ENCODE measurements at regions not wholly inside any gene's neighbourhood (a gene's known extent, or its start where the extent isn't known, plus 50 kb on each side); places are given as distances from the start of the nearest gene placed in this dataset.

DNA sequence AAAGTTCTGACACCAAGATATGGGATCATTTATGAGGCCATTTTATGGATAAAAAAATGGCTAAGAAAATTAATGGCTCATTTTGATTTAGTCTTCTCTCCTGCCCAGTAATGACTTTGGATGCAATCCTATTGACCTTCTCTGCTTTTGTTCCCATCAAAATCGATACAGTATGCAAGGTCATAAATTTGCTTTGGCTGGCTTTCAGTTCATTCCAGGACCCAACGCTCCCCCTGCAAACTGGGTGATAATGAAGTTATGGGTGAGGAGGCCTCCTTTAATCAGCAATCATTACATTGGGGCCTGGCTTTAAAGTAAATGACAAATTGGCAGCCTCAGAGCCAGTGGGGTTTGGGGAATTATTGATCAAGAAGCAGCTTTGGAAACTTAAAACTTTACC lies 351.8 kb upstream of the GYPC start:
- Histone ChIP-seq H2AFZ (ENCODE audit: control insufficient read depth, low read depth, low read length) (no peak overlapping the region), H3K4me3 (no peak overlapping the region), H3K9ac (ENCODE audit: control insufficient read depth, insufficient read depth, low read length) (no peak overlapping the region), H3K36me3 (ENCODE audit: control insufficient read depth in 2 of 2, insufficient read depth in 2 of 2, low read length in 1 of 2) (no peaks in the 10 kb centered on the region), H3K79me2 (ENCODE audit: control insufficient read depth, insufficient read depth, low read length) (no peaks in the 10 kb centered on the region), H3K27me3 (replicated peaks in 1 of 2; ENCODE audit: control insufficient read depth in 2 of 2, insufficient read depth in 2 of 2, low read length in 1 of 2) (no peaks in the 10 kb centered on the region), H4K20me1 (ENCODE audit: control insufficient read depth, insufficient read depth) (no peaks in the 10 kb centered on the region), H3K4me2 (ENCODE audit: control insufficient read depth, insufficient read depth) (no peak overlapping the region), H3K9me3 (replicated peaks; ENCODE audit: control insufficient read depth, insufficient read depth, low read length) (no peaks in the 10 kb centered on the region), H3K27ac (ENCODE audit: control insufficient read depth, insufficient read depth) (no peak overlapping the region), H3K4me1 (ENCODE audit: control insufficient read depth, insufficient read depth, low read length) (no peaks in the 10 kb centered on the region)
- ChIA-PET SMC1A (ENCODE audit: uncharacterized antibody, unreplicated experiment) (no interaction called here), POLR2A (no interaction called here), RAD21 (ENCODE audit: unreplicated experiment) (no interaction called here), CTCF (no interaction called here)
- in situ Hi-C loops (cut with MboI) (no loop called here), intact Hi-C loops (cut with micrococcal nuclease; ENCODE audit: unreplicated experiment) (no loop called here)
- no TSS peak for BruUV-seq (replicated peaks)
- ATAC-seq: no peak
- TF ChIP-seq, protein P1, sequence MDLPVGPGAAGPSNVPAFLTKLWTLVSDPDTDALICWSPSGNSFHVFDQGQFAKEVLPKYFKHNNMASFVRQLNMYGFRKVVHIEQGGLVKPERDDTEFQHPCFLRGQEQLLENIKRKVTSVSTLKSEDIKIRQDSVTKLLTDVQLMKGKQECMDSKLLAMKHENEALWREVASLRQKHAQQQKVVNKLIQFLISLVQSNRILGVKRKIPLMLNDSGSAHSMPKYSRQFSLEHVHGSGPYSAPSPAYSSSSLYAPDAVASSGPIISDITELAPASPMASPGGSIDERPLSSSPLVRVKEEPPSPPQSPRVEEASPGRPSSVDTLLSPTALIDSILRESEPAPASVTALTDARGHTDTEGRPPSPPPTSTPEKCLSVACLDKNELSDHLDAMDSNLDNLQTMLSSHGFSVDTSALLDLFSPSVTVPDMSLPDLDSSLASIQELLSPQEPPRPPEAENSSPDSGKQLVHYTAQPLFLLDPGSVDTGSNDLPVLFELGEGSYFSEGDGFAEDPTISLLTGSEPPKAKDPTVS (IDR thresholded peaks at IDR 0.05; ENCODE audit: low read depth, low read length): no peak
- TF ChIP-seq BCL11A (IDR thresholded peaks at IDR 0.05; ENCODE audit: low read depth, low read length): no peak
- no peak for TF ChIP-seq STAT3 (IDR thresholded peaks at IDR 0.05; ENCODE audit: low read depth, low read length)
- TF ChIP-seq, protein P2, sequence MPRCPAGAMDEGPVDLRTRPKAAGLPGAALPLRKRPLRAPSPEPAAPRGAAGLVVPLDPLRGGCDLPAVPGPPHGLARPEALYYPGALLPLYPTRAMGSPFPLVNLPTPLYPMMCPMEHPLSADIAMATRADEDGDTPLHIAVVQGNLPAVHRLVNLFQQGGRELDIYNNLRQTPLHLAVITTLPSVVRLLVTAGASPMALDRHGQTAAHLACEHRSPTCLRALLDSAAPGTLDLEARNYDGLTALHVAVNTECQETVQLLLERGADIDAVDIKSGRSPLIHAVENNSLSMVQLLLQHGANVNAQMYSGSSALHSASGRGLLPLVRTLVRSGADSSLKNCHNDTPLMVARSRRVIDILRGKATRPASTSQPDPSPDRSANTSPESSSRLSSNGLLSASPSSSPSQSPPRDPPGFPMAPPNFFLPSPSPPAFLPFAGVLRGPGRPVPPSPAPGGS (IDR thresholded peaks at IDR 0.05; ENCODE audit: borderline replicate concordance, insufficient read depth, low read depth, low read length, poor library complexity, severe bottlenecking): no peak
- no peak for TF ChIP-seq MEF2A (IDR thresholded peaks at IDR 0.05; ENCODE audit: insufficient read depth, low read depth, low read length)
- TF ChIP-seq JUNB (IDR thresholded peaks at IDR 0.05): no peak
- TF ChIP-seq ZNF24 (IDR thresholded peaks at IDR 0.05): no peak
- DNase-seq (ENCODE audit: low read depth, low spot score): no peak
- FAIRE-seq: no peak
- WGBS (ENCODE audit: insufficient coverage, insufficient replicate concordance, low lambda C conversion rate, missing lambda C conversion rate): 49% methylated on average over 2 of the region's 2 CpGs

Data from GM12878 (cell line).